H9 (cell line): ENCODE measurements at regions not wholly inside any gene's neighbourhood (a gene's known extent, or its start where the extent isn't known, plus 50 kb on each side); places are given as distances from the start of the nearest gene placed in this dataset.

ENCODE experiments used
- DNase-seq: peaks from one replicate; pipeline ENCODE4 v3.0.0-alpha.2; 2017
- H2AFZ ChIP-seq: one replicate; pipeline ENCODE4 v1.6.1; 2013; ENCODE audit warnings: mild to moderate bottlenecking, low read length, control low read depth, moderate library complexity
- H2AK5ac ChIP-seq: 2 replicates; pipeline ENCODE4 v1.6.1; 2013; ENCODE audit warnings: low read length, control low read depth, mixed read lengths; ENCODE audit not compliant: insufficient read length
- H2BK120ac ChIP-seq: one replicate; pipeline ENCODE4 v1.6.1; 2013; ENCODE audit warnings: low read depth, mild to moderate bottlenecking, low read length, control low read depth, inconsistent platforms; ENCODE audit not compliant: poor library complexity, severe bottlenecking
- H2BK12ac ChIP-seq: 2 replicates; pipeline ENCODE4 v1.6.1; 2013; ENCODE audit warnings: low read length, control low read depth, mixed read lengths, low read depth; ENCODE audit not compliant: insufficient read length
- H2BK15ac ChIP-seq: 2 replicates; pipeline ENCODE4 v1.6.1; 2013; ENCODE audit warnings: low read depth, low read length, control low read depth
- H2BK20ac ChIP-seq: one replicate; pipeline ENCODE4 v1.6.1; 2013; ENCODE audit warnings: low read depth, mild to moderate bottlenecking, low read length, control low read depth, inconsistent platforms; ENCODE audit not compliant: poor library complexity, severe bottlenecking
- H2BK5ac ChIP-seq: 2 replicates; pipeline ENCODE4 v1.6.1; 2013; ENCODE audit warnings: low read length, control low read depth, mixed read lengths; ENCODE audit not compliant: insufficient read length
- H3K14ac ChIP-seq: 2 replicates; pipeline ENCODE4 v1.6.1; 2013; ENCODE audit warnings: low read length, control low read depth; ENCODE audit not compliant: insufficient read depth
- H3K18ac ChIP-seq: 2 replicates; pipeline ENCODE4 v1.6.1; 2013; ENCODE audit warnings: low read depth, mild to moderate bottlenecking, mixed read lengths, low read length, control low read depth; ENCODE audit not compliant: insufficient read length
- H3K23ac ChIP-seq: 2 replicates; pipeline ENCODE4 v1.6.1; 2013; ENCODE audit warnings: low read length, control low read depth, mixed read lengths, low read depth; ENCODE audit not compliant: insufficient read length
- H3K23me2 ChIP-seq: 2 replicates; pipeline ENCODE4 v1.6.1; 2013; ENCODE audit warnings: low read depth, mild to moderate bottlenecking, mixed read lengths, low read length, control low read depth; ENCODE audit not compliant: insufficient read length, poor library complexity, severe bottlenecking
- H3K27ac ChIP-seq: 2 replicates; pipeline ENCODE4 v1.5.1; 2013; ENCODE audit warnings: low read length, control low read depth, mixed read lengths, low read depth; ENCODE audit not compliant: insufficient read length
- H3K27me3 ChIP-seq: 2 replicates; pipeline ENCODE4 v1.6.1; 2013; ENCODE audit warnings: low read length, control low read depth, inconsistent platforms; ENCODE audit not compliant: insufficient read depth
- H3K4ac ChIP-seq: 2 replicates; pipeline ENCODE4 v1.6.1; 2013; ENCODE audit warnings: low read depth, mild to moderate bottlenecking, control low read depth, inconsistent platforms, low read length, moderate library complexity
- H3K4me1 ChIP-seq: 2 replicates; pipeline ENCODE4 v1.6.1; 2013; ENCODE audit warnings: low read length, control low read depth, inconsistent platforms; ENCODE audit not compliant: insufficient read depth
- H3K4me2 ChIP-seq: 2 replicates; pipeline ENCODE4 v1.6.1; 2013; ENCODE audit warnings: low read length, control low read depth, mixed read lengths; ENCODE audit not compliant: insufficient read length, insufficient read depth
- H3K56ac ChIP-seq: 2 replicates; pipeline ENCODE4 v1.6.1; 2013; ENCODE audit warnings: low read depth, mild to moderate bottlenecking, mixed read lengths, low read length, control low read depth; ENCODE audit not compliant: insufficient read length
- H3K79me1 ChIP-seq: 2 replicates; pipeline ENCODE4 v1.6.1; 2013; ENCODE audit warnings: low read depth, mild to moderate bottlenecking, moderate library complexity, low read length, control low read depth, inconsistent platforms; ENCODE audit not compliant: insufficient read depth, poor library complexity, severe bottlenecking
- H3K79me2 ChIP-seq: 2 replicates; pipeline ENCODE4 v1.6.1; 2013; ENCODE audit warnings: low read length, control low read depth, inconsistent platforms; ENCODE audit not compliant: insufficient read depth
- H3K9ac ChIP-seq: 2 replicates; pipeline ENCODE4 v1.6.1; 2013; ENCODE audit warnings: low read length, control low read depth, mixed read lengths; ENCODE audit not compliant: insufficient read length; ENCODE audit errors: extremely low read depth
- H3K9me3 ChIP-seq: one replicate; pipeline ENCODE4 v1.6.1; 2013; ENCODE audit warnings: low read depth, low read length, inconsistent platforms; ENCODE audit not compliant: control insufficient read depth
- H3T11ph ChIP-seq: one replicate; pipeline ENCODE4 v1.6.1; 2013; ENCODE audit warnings: mild to moderate bottlenecking, low read length, control low read depth, inconsistent platforms
- H4K20me1 ChIP-seq: one replicate; pipeline ENCODE4 v1.6.1; 2013; ENCODE audit not compliant: control insufficient read depth, insufficient read length, insufficient read depth
- H4K5ac ChIP-seq: 2 replicates; pipeline ENCODE4 v1.6.1; 2013; ENCODE audit warnings: low read depth, mild to moderate bottlenecking, mixed read lengths, low read length, control low read depth; ENCODE audit not compliant: insufficient read length
- H4K8ac ChIP-seq: replicated peaks from 2 replicates; pipeline ENCODE4 v1.6.1; 2013; ENCODE audit warnings: low read length, control low read depth, mixed read lengths, low read depth; ENCODE audit not compliant: insufficient read length
- H4K91ac ChIP-seq: 2 replicates; pipeline ENCODE4 v1.6.1; 2013; ENCODE audit warnings: low read depth, mild to moderate bottlenecking, moderate library complexity, mixed read lengths, low read length, control low read depth; ENCODE audit not compliant: insufficient read length
- H3K27ac Mint-ChIP-seq, 3 experiments: 2 replicates in 2 of 3; 3 replicates in 1 of 3; pipeline ENCODE4 v1.8.0; 2020 to 2021; ENCODE audit warnings: mixed read lengths in 3 of 3, mild to moderate bottlenecking in 1 of 3, moderate library complexity in 1 of 3
- H3K27me3 Mint-ChIP-seq: 2 replicates; pipeline ENCODE4 v1.8.0; 2021; ENCODE audit warnings: low read depth, mild to moderate bottlenecking, moderate library complexity, mixed read lengths
- H3K36me3 Mint-ChIP-seq, 3 experiments: 2 replicates in 2 of 3; 3 replicates in 1 of 3; pipeline ENCODE4 v1.8.0; 2020 to 2021; ENCODE audit warnings: low read depth in 3 of 3, mixed read lengths in 3 of 3; ENCODE audit not compliant: insufficient read depth in 1 of 3
- H3K4me1 Mint-ChIP-seq, 2 experiments: 2 replicates each; pipeline ENCODE4 v1.8.0; 2020; ENCODE audit warnings: mixed read lengths in 2 of 2
- H3K4me3 Mint-ChIP-seq, 2 experiments: 2 replicates in 1 of 2; 3 replicates in 1 of 2; pipeline ENCODE4 v1.8.0; 2020 to 2021; ENCODE audit warnings: mild to moderate bottlenecking in 2 of 2, mixed read lengths in 2 of 2, moderate library complexity in 1 of 2
- H3K9me3 Mint-ChIP-seq, 2 experiments: 2 replicates in 1 of 2; 3 replicates in 1 of 2; pipeline ENCODE4 v1.8.0; 2020; ENCODE audit warnings: mild to moderate bottlenecking in 2 of 2, mixed read lengths in 2 of 2, moderate library complexity in 1 of 2
- WGBS: extraction: QIAGEN DNeasy Blood & Tissue Kit; methylation state at CpG from one replicate; pipeline ENCODE4 v1.1.7; 2013; ENCODE audit warnings: missing lambda C conversion rate, low lambda C conversion rate, mixed read lengths; ENCODE audit not compliant: insufficient read length; ENCODE audit errors: extremely low coverage; 5-methylcytosine and 5-hydroxymethylcytosine counted together
- TF ChIP-seq, protein P1 (sequence below): fragments of 200-600 bp; sonication (generic); conservative IDR thresholded peaks from 3 replicates; pipeline ENCODE4 v1.8.0; 2021; ENCODE audit warnings: antibody characterized with exemption, mild to moderate bottlenecking

DNA sequence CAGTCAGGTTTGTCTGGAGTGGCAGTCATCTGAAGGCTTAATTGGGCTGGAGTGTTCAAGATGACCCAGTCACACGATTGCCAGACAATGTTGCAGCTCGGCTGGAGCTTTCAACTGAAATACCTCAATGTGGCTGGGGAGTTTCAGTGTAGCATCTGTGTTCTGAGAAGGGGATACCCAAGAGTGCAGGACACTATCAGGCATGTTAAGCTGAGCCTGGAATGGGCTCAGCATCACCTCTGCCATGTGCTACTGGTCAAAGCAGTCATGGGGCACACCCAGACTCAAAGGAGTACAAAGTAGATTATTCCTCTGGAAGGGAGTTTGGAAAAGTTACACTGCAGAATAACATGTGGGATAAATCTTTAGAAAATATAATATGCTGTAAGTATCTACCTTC is 363.9 kb downstream of the KIF16B start:
- no peak overlapping the region for H2BK12ac ChIP-seq
- no peak overlapping the region for H2BK5ac ChIP-seq
- no peak overlapping the region for H4K91ac ChIP-seq
- H4K5ac ChIP-seq = no peak overlapping the region
- H3K79me1 ChIP-seq = no peaks in the 10 kb centered on the region
- H3K4ac ChIP-seq = no peak overlapping the region
- no peak overlapping the region for H3K23ac ChIP-seq
- H3K4me2 ChIP-seq = no peak overlapping the region
- WGBS = no CpG with 5 or more reads among the region's 2 CpGs
- no peak overlapping the region for H2BK20ac ChIP-seq
- H4K20me1 ChIP-seq = no peaks in the 10 kb centered on the region
- no peak for DNase-seq
- H2AK5ac ChIP-seq = no peak overlapping the region
- H3K9ac ChIP-seq = no peak overlapping the region
- no peak overlapping the region for H2BK120ac ChIP-seq
- no peaks in the 10 kb centered on the region for H3K27me3 Mint-ChIP-seq
- H3K79me2 ChIP-seq = no peaks in the 10 kb centered on the region
- H3K9me3 ChIP-seq = no peaks in the 10 kb centered on the region
- no peaks in the 10 kb centered on the region for H3K23me2 ChIP-seq
- TF ChIP-seq, protein P1, sequence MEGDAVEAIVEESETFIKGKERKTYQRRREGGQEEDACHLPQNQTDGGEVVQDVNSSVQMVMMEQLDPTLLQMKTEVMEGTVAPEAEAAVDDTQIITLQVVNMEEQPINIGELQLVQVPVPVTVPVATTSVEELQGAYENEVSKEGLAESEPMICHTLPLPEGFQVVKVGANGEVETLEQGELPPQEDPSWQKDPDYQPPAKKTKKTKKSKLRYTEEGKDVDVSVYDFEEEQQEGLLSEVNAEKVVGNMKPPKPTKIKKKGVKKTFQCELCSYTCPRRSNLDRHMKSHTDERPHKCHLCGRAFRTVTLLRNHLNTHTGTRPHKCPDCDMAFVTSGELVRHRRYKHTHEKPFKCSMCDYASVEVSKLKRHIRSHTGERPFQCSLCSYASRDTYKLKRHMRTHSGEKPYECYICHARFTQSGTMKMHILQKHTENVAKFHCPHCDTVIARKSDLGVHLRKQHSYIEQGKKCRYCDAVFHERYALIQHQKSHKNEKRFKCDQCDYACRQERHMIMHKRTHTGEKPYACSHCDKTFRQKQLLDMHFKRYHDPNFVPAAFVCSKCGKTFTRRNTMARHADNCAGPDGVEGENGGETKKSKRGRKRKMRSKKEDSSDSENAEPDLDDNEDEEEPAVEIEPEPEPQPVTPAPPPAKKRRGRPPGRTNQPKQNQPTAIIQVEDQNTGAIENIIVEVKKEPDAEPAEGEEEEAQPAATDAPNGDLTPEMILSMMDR = no peak
- no peaks in the 10 kb centered on the region for H3K36me3 Mint-ChIP-seq
- no peak overlapping the region for H3K27ac Mint-ChIP-seq
- no peaks in the 10 kb centered on the region for H3K9me3 Mint-ChIP-seq
- no peak overlapping the region for H2AFZ ChIP-seq
- H3K4me3 Mint-ChIP-seq = no peak overlapping the region
- H3K4me1 Mint-ChIP-seq = peaks cover 2% of the 10 kb centered on the region in 2 experiments
- H4K8ac ChIP-seq = no peak overlapping the region
- H3K14ac ChIP-seq = no peak overlapping the region
- no peak overlapping the region for H3K56ac ChIP-seq
- H3K18ac ChIP-seq = no peak overlapping the region
- no peaks in the 10 kb centered on the region for H3K27me3 ChIP-seq
- no peaks in the 10 kb centered on the region for H3K4me1 ChIP-seq
- H2BK15ac ChIP-seq = no peak overlapping the region
- no peak overlapping the region for H3K27ac ChIP-seq
- no peak overlapping the region for H3T11ph ChIP-seq
